ENCODE measurements at regions not wholly inside any gene's neighbourhood (a gene's known extent, or its start where the extent isn't known, plus 50 kb on each side); places are given as distances from the start of the nearest gene placed in this dataset.

DNA sequence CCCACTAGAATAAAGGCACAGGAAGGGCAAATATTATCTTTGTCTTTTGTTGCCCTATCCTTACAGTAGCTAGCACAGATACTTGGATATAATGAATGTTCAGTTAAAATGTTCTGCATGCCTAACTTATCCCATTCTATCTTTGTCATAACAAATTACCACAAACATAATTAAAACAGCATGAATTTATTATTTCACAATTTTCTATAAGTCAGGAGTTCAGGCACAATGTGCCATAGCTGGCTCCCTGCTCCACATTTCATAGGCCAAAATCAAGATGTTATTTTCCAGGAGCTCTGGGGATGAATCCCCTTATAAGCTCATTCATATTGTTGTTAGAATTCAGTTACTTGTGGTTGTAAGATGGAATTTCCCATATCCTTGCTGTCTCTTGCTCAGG is 975.5 kb downstream of the IGSF11 start:
- TF ChIP-seq ZFP30 (CRISPR knock-in tag; IDR thresholded peaks at IDR 0.05), result no peak
- TF ChIP-seq ARNTL (CRISPR knock-in tag; IDR thresholded peaks at IDR 0.05; ENCODE audit: borderline replicate concordance, low read depth), result no peak
- no peak for TF ChIP-seq PPARA (CRISPR knock-in tag; IDR thresholded peaks at IDR 0.05; ENCODE audit: borderline replicate concordance)
- no peak for TF ChIP-seq TSHZ2 (CRISPR knock-in tag; IDR thresholded peaks at IDR 0.05)
- TF ChIP-seq PATZ1 (CRISPR knock-in tag; IDR thresholded peaks at IDR 0.05; ENCODE audit: borderline replicate concordance), result no peak
- no peak for TF ChIP-seq ISL1 (CRISPR knock-in tag; IDR thresholded peaks at IDR 0.05)
- no peak for TF ChIP-seq ZFP3 (CRISPR knock-in tag; IDR thresholded peaks at IDR 0.05)
- no peak for TF ChIP-seq ZNF70 (CRISPR knock-in tag; IDR thresholded peaks at IDR 0.05)

All from SK-N-SH treated with all-trans-retinoic acid at 6 μM for 48 hours (cell line).